NT2/D1 (cell line): ENCODE measurements at regions not wholly inside any gene's neighbourhood (a gene's known extent, or its start where the extent isn't known, plus 50 kb on each side); places are given as distances from the start of the nearest gene placed in this dataset.

ENCODE experiments used
- DNase-seq: peaks from one replicate; pipeline ENCODE4 v3.0.0-alpha.2; 2011; ENCODE audit warnings: low read depth, low spot score
- H3K27me3 ChIP-seq: 2 replicates; pipeline ENCODE4 v1.6.0; 2011; ENCODE audit warnings: mild to moderate bottlenecking; ENCODE audit not compliant: insufficient read length, insufficient read depth
- H3K36me3 ChIP-seq: 2 replicates; pipeline ENCODE4 v1.6.1; 2011; ENCODE audit warnings: mild to moderate bottlenecking, low read length, mixed read lengths; ENCODE audit not compliant: insufficient read depth, insufficient read length
- H3K4me1 ChIP-seq: 2 replicates; pipeline ENCODE4 v1.5.1; 2011; ENCODE audit not compliant: insufficient read depth, insufficient read length
- H3K4me3 ChIP-seq: 2 replicates; pipeline ENCODE4 v1.5.1; 2011; ENCODE audit warnings: low read depth; ENCODE audit not compliant: insufficient read length
- H3K9ac ChIP-seq: 2 replicates; pipeline ENCODE4 v1.6.0; 2011; ENCODE audit warnings: low read depth; ENCODE audit not compliant: insufficient read length
- H3K9me3 ChIP-seq: 2 replicates; pipeline ENCODE4 v1.5.1; 2011; ENCODE audit warnings: mild to moderate bottlenecking, low read length; ENCODE audit not compliant: insufficient read depth
- SUZ12 ChIP-seq: IDR thresholded peaks from 2 replicates; pipeline ENCODE4 v1.6.1; 2011; ENCODE audit not compliant: insufficient read length, insufficient read depth; ENCODE audit errors: extremely low read depth
- YY1 ChIP-seq: IDR thresholded peaks from 2 replicates; pipeline ENCODE4 v1.6.1; 2011; ENCODE audit not compliant: insufficient read length, insufficient read depth
- ZNF274 ChIP-seq: IDR thresholded peaks from 2 replicates; pipeline ENCODE4 v1.6.1; 2011; ENCODE audit warnings: mild to moderate bottlenecking, low read depth, low read length

GRCh38 chr16:73764321-73764720 is 532.3 kb upstream of the PSMD7 start:
- Histone ChIP-seq H3K36me3 (no peaks in the 10 kb centered on the region), H3K4me3 (no peak overlapping the region), H3K27me3 (no peaks in the 10 kb centered on the region), H3K9ac (no peak overlapping the region), H3K9me3 (peaks cover 5% of the 10 kb centered on the region), H3K4me1 (no peaks in the 10 kb centered on the region)
- no peak for TF ChIP-seq ZNF274
- no peak for TF ChIP-seq YY1
- TF ChIP-seq SUZ12, result no peak
- DNase-seq, result no peak

GRCh38 chr16:73756289-73757178 is 540.1 kb upstream of the PSMD7 start:
- Histone ChIP-seq H3K27me3 (no peaks in the 10 kb centered on the region), H3K9ac (no peak overlapping the region), H3K9me3 (peaks cover 17% of the 10 kb centered on the region), H3K4me3 (no peak overlapping the region), H3K36me3 (no peaks in the 10 kb centered on the region), H3K4me1 (peaks cover 2% of the 10 kb centered on the region)
- TF ChIP-seq ZNF274 (no peak), YY1 (no peak), SUZ12 (no peak)
- no peak for DNase-seq

- TF ChIP-seq ZNF274 (no peak), YY1 (no peak), SUZ12 (no peak)
- Histone ChIP-seq H3K4me1 (peaks cover 2% of the 10 kb centered on the region), H3K4me3 (no peak overlapping the region), H3K36me3 (no peaks in the 10 kb centered on the region), H3K9ac (no peak overlapping the region), H3K27me3 (no peaks in the 10 kb centered on the region), H3K9me3 (peaks cover 8% of the 10 kb centered on the region)
- no peak for DNase-seq
Observed at GRCh38 chr16:73753931-73754330, 542.7 kb upstream of the PSMD7 start.

- no peak overlapping the region for H3K4me3 ChIP-seq
- no peaks in the 10 kb centered on the region for H3K36me3 ChIP-seq
- no peak for DNase-seq
- H3K9ac ChIP-seq, result no peak overlapping the region
- H3K27me3 ChIP-seq, result no peaks in the 10 kb centered on the region
- no peaks in the 10 kb centered on the region for H3K4me1 ChIP-seq
- TF ChIP-seq ZNF274, result no peak
- TF ChIP-seq SUZ12, result no peak
- no peak for TF ChIP-seq YY1
- peaks cover 12% of the 10 kb centered on the region; the same call in 1 of the 2 replicates for H3K9me3 ChIP-seq
Observed at GRCh38 chr16:73750639-73751038, 546.0 kb upstream of the PSMD7 start.

GRCh38 chr16:73747328-73747727 is 549.3 kb upstream of the PSMD7 start:
- H3K9ac ChIP-seq, result no peak overlapping the region
- DNase-seq, result no peak
- H3K4me3 ChIP-seq, result no peak overlapping the region
- no peaks in the 10 kb centered on the region for H3K36me3 ChIP-seq
- no peak for TF ChIP-seq ZNF274
- no peak for TF ChIP-seq SUZ12
- TF ChIP-seq YY1, result no peak
- H3K4me1 ChIP-seq, result no peaks in the 10 kb centered on the region
- H3K27me3 ChIP-seq, result no peaks in the 10 kb centered on the region
- peaks cover 9% of the 10 kb centered on the region; the same call in 1 of the 2 replicates for H3K9me3 ChIP-seq

- peaks cover 9% of the 10 kb centered on the region; the same call in 1 of the 2 replicates for H3K9me3 ChIP-seq
- H3K4me1 ChIP-seq, result no peaks in the 10 kb centered on the region
- no peak overlapping the region for H3K9ac ChIP-seq
- H3K27me3 ChIP-seq, result no peaks in the 10 kb centered on the region
- H3K36me3 ChIP-seq, result no peaks in the 10 kb centered on the region
- H3K4me3 ChIP-seq, result no peak overlapping the region
- DNase-seq, result no peak
- TF ChIP-seq SUZ12 (no peak), YY1 (no peak), ZNF274 (no peak)
Observed at GRCh38 chr16:73746554-73746953, 550.1 kb upstream of the PSMD7 start.

- no peak for TF ChIP-seq ZNF274
- TF ChIP-seq SUZ12, result no peak
- no peak for TF ChIP-seq YY1
- no peaks in the 10 kb centered on the region for H3K27me3 ChIP-seq
- H3K9ac ChIP-seq, result no peak overlapping the region
- H3K36me3 ChIP-seq, result no peaks in the 10 kb centered on the region
- H3K4me1 ChIP-seq, result no peaks in the 10 kb centered on the region
- no peak overlapping the region for H3K4me3 ChIP-seq
- H3K9me3 ChIP-seq, result peaks cover 9% of the 10 kb centered on the region; the same call in 1 of the 2 replicates
- DNase-seq, result peak; percentile 18
Observed at GRCh38 chr16:73743665-73744496, 552.7 kb upstream of the PSMD7 start.
